Endothelial cell of umbilical vein (primary cell): ENCODE measurements at regions not wholly inside any gene's neighbourhood (a gene's known extent, or its start where the extent isn't known, plus 50 kb on each side); places are given as distances from the start of the nearest gene placed in this dataset.

Experiments
- BruUV-seq: library from RNA; stranded (reverse); fragments of 400-500 nt; replicated peaks from 2 replicates; lab custom pipeline; 2021; lab: Mats Ljungman, UMichigan
- CTCF ChIA-PET: fragments of 300-600, 350-600 bp; sonication (Branson Sonifier 250); formaldehyde crosslinking; loops from one replicate; lab custom pipeline; 2021; ENCODE audit warnings: antibody characterized with exemption, inconsistent platforms; lab: Charles Lee
- POLR2A ChIA-PET: fragments of 300-600, 350-600 bp; sonication (Branson Sonifier 250); formaldehyde crosslinking; loops from one replicate; lab custom pipeline; 2021; ENCODE audit warnings: antibody characterized with exemption, inconsistent platforms; lab: Charles Lee
- DNase-seq: peaks from one replicate; pipeline ENCODE4 v3.0.0-alpha.2; 2011; ENCODE audit warnings: low read depth, low spot score
- FAIRE-seq: peaks from 2 replicates; lab custom pipeline; 2011; peaks lifted over from hg19 to GRCh38; lab: Jason Lieb, UNC
- H2AFZ ChIP-seq: 2 replicates; pipeline ENCODE4 v1.6.0; 2012; ENCODE audit warnings: low read depth, low read length, control low read depth, inconsistent platforms
- H3K27ac ChIP-seq: 2 replicates; pipeline ENCODE4 v1.5.1; 2011; ENCODE audit warnings: low read depth, mild to moderate bottlenecking, control low read depth, low read length, moderate library complexity; ENCODE audit not compliant: insufficient read depth
- H3K27me3 ChIP-seq, 2 experiments: 2 replicates each; pipeline versions ENCODE4 v1.6.0 to v1.6.1; 2011; ENCODE audit warnings: low read length in 2 of 2, mixed read lengths in 1 of 2; ENCODE audit not compliant: control insufficient read depth in 2 of 2, insufficient read depth in 2 of 2
- H3K36me3 ChIP-seq, 2 experiments: 2 replicates in 1 of 2; 3 replicates in 1 of 2; pipeline ENCODE4 v1.5.1; 2011; ENCODE audit warnings: low read length in 2 of 2, mild to moderate bottlenecking in 1 of 2, moderate library complexity in 1 of 2; ENCODE audit not compliant: control insufficient read depth in 2 of 2, insufficient read depth in 2 of 2; ENCODE audit errors: extremely low read depth in 1 of 2
- H3K4me1 ChIP-seq: 3 replicates; pipeline ENCODE4 v1.5.1; 2011; ENCODE audit warnings: mild to moderate bottlenecking, low read length; ENCODE audit not compliant: control insufficient read depth, insufficient read depth; ENCODE audit errors: extremely low read depth
- H3K4me2 ChIP-seq: 2 replicates; pipeline ENCODE4 v1.6.1; 2011; ENCODE audit warnings: low read length, control low read depth, mixed read lengths; ENCODE audit not compliant: insufficient read depth
- H3K4me3 ChIP-seq, 3 experiments: fragments of 200-600 bp in 1 of 3; sonication (generic), shearing (Covaris generic) in 1 of 3; replicated peaks in 1 of 3; 2 replicates each; pipeline ENCODE4 v1.5.1; 2011 to 2016; ENCODE audit warnings: control low read depth in 3 of 3, low read length in 3 of 3, mild to moderate bottlenecking in 2 of 3, inconsistent platforms in 1 of 3, low read depth in 1 of 3, moderate library complexity in 1 of 3; ENCODE audit not compliant: insufficient read depth in 1 of 3
- H3K79me2 ChIP-seq: 2 replicates; pipeline ENCODE4 v1.6.0; 2012; ENCODE audit warnings: low read length, inconsistent platforms; ENCODE audit not compliant: control insufficient read depth, insufficient read depth
- H3K9ac ChIP-seq: replicated peaks from 2 replicates; pipeline ENCODE3; 2011; ENCODE audit warnings: low read length, control low read depth; ENCODE audit not compliant: insufficient read depth; ENCODE audit errors: extremely low read depth
- H3K9me1 ChIP-seq: replicated peaks from 3 replicates; pipeline ENCODE4 v1.6.0; 2011; ENCODE audit warnings: mild to moderate bottlenecking, low read length; ENCODE audit not compliant: control insufficient read depth, insufficient read depth; ENCODE audit errors: extremely low read depth
- H3K9me3 ChIP-seq: replicated peaks from 2 replicates; pipeline ENCODE4 v1.5.1; 2012; ENCODE audit warnings: low read length, inconsistent platforms; ENCODE audit not compliant: control insufficient read depth, insufficient read depth
- H4K20me1 ChIP-seq: replicated peaks from 2 replicates; pipeline ENCODE3; 2011; ENCODE audit warnings: mild to moderate bottlenecking, low read length; ENCODE audit not compliant: control insufficient read depth, insufficient read depth; ENCODE audit errors: extremely low read depth
- CTCF ChIP-seq, 2 donors: IDR thresholded peaks; 1 replicate in 1 of 2; 2 replicates in 1 of 2; pipeline ENCODE4 v1.5.1; 2011; ENCODE audit warnings: low read length in 2 of 2, mild to moderate bottlenecking in 2 of 2, moderate library complexity in 2 of 2, control low read depth in 1 of 2, inconsistent platforms in 1 of 2, low read depth in 1 of 2; ENCODE audit not compliant: insufficient read depth in 1 of 2; ENCODE audit errors: extremely low read depth in 1 of 2
- EZH2 ChIP-seq: IDR thresholded peaks from 2 replicates; pipeline ENCODE4 v1.6.1; 2012; ENCODE audit warnings: borderline replicate concordance, low read depth, mild to moderate bottlenecking, moderate library complexity, low read length, inconsistent platforms; ENCODE audit not compliant: severe bottlenecking
- FOS ChIP-seq: IDR thresholded peaks from 2 replicates; pipeline ENCODE4 v1.6.1; 2011; ENCODE audit warnings: mild to moderate bottlenecking, low read length, moderate library complexity, borderline replicate concordance; ENCODE audit not compliant: insufficient read depth
- GATA2 ChIP-seq: IDR thresholded peaks from 2 replicates; pipeline ENCODE4 v1.7.0; 2011; ENCODE audit warnings: low read depth, mild to moderate bottlenecking, moderate library complexity, mixed read lengths, low read length; ENCODE audit not compliant: insufficient read length, insufficient read depth
- JUN ChIP-seq: IDR thresholded peaks from 2 replicates; pipeline ENCODE4 v1.6.1; 2011; ENCODE audit warnings: borderline replicate concordance, low read depth; ENCODE audit not compliant: insufficient read length, insufficient read depth
- MAX ChIP-seq: IDR thresholded peaks from 2 replicates; pipeline ENCODE4 v1.6.1; 2011; ENCODE audit not compliant: insufficient read depth, insufficient read length
- MYC ChIP-seq: IDR thresholded peaks from one replicate; pipeline ENCODE4 v1.6.1; 2011; ENCODE audit warnings: mild to moderate bottlenecking, low read depth, low read length
- POLR2A ChIP-seq: IDR thresholded peaks from 2 replicates; pipeline ENCODE4 v1.6.1; 2012; ENCODE audit warnings: low read depth, mild to moderate bottlenecking, control low read depth, low read length
- POLR2AphosphoS5 ChIP-seq: IDR thresholded peaks from 2 replicates; pipeline ENCODE4 v1.6.1; 2012; ENCODE audit warnings: low read depth, mild to moderate bottlenecking, control low read depth, low read length, moderate library complexity; ENCODE audit not compliant: insufficient read depth
- dilution Hi-C: fragments of 300-500 bp; cut with MboI; formaldehyde crosslinking; loops from one replicate; pipeline ENCODE4 v1.15.0; 2019; ENCODE audit warnings: low sequenced_read_pairs; ENCODE audit not compliant: extremely low pct_ligation_motif_present
- intact Hi-C: fragments of 100-400 bp; cut with micrococcal nuclease; formaldehyde crosslinking; loops from one replicate; pipeline ENCODE4 v1.10.0; 2022

GRCh38 chr16:48961546-48961945, 320.1 kb downstream of the CBLN1 start:
- Histone ChIP-seq H3K9ac (no peak overlapping the region), H3K36me3 (no peaks in the 10 kb centered on the region), H3K9me1 (no peaks in the 10 kb centered on the region), H3K9me3 (peaks cover 11% of the 10 kb centered on the region), H4K20me1 (no peaks in the 10 kb centered on the region), H3K4me3 (no peak overlapping the region), H2AFZ (no peak overlapping the region), H3K4me2 (no peak overlapping the region), H3K27ac (no peak overlapping the region), H3K4me1 (no peaks in the 10 kb centered on the region), H3K27me3 (no peaks in the 10 kb centered on the region), H3K79me2 (no peaks in the 10 kb centered on the region)
- dilution Hi-C loops = no loop called here
- POLR2A ChIA-PET = no interaction called here
- no peak for DNase-seq
- CTCF ChIA-PET = no interaction called here
- TF ChIP-seq MYC (no peak), POLR2A (no peak), FOS (no peak), EZH2 (no peak), CTCF (IDR thresholded peaks at IDR 0.05; ENCODE audit: extremely low read depth in 1 of 2, insufficient read depth in 1 of 2, low read depth in 1 of 2, low read length in 2 of 2) (no peak), MAX (no peak), GATA2 (no peak), JUN (no peak), POLR2AphosphoS5 (no peak)
- no TSS peak for BruUV-seq
- no peak for FAIRE-seq
- intact Hi-C loops = no loop called here
